ENCODE measurements at regions not wholly inside any gene's neighbourhood (a gene's known extent, or its start where the extent isn't known, plus 50 kb on each side); places are given as distances from the start of the nearest gene placed in this dataset.
"Not testable (repeated sequence)": the region's sequence is repeated elsewhere in the genome, so short reads cannot be mapped to it uniquely, and the experiment has no call there.

DNA sequence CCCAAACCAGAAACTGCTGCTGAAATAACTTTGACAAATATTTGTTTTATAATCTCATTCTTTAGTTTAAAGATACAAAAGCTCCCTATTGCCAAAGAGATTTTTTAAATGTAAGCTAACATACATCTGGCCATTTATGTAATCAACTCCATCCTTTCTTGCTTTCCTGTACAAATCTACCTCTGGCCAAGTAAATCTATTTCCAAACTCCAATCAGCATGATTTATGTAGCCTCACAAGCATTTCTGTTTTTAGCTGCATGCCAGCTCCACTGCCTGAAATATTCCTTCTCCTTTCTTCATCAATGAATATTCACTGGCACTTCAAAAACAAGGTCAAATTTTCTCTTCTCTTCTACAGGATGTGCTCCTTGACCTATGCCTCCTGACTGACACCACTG lies 80.0 kb downstream of the SHOX2 start:
- DNase-seq (ENCODE audit: insufficient read length, low spot score) (no peak), FAIRE-seq (no peak)

DNA sequence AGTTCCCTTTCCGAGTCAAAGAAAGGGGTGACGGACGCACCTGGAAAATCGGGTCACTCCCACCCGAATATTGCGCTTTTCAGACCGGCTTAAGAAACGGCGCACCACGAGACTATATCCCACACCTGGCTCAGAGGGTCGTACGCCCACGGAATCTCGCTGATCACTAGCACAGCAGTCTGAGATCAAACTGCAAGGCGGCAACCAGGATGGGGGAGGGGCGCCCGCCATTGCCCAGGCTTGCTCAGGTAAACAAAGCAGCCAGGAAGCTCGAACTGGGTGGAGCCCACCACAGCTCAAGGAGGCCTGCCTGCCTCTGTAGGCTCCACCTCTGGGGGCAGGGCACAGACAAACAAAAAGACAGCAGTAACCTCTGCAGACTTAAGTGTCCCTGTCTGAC lies 86.3 kb downstream of the SHOX2 start:
- FAIRE-seq, result not testable (repeated sequence)

DNA sequence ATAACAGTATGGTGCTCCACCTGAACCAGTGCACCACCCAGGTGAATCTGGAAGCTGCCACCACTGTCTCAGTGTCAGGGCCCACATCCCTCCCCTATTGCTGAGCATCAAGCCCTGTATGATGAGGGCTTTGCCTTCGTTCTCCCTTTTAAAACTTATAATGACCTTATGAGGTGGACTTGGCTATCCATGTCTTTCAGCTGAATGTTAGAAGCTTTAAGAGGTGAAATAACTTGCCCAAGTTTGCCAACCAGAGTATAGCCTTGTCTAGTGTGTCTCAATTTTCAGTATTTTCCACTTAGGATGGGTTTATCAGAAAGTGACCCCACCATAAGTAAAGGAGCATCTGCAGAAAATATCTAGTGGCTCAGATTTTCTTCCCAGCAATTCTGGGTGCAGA lies 87.8 kb downstream of the SHOX2 start:
- DNase-seq (ENCODE audit: insufficient read length, low spot score) (no peak), FAIRE-seq (no peak)

More for the DNA sequence above, 86.3 kb downstream of the SHOX2 start:
- not testable (repeated sequence) for DNase-seq (ENCODE audit: insufficient read length, low spot score)

DNA sequence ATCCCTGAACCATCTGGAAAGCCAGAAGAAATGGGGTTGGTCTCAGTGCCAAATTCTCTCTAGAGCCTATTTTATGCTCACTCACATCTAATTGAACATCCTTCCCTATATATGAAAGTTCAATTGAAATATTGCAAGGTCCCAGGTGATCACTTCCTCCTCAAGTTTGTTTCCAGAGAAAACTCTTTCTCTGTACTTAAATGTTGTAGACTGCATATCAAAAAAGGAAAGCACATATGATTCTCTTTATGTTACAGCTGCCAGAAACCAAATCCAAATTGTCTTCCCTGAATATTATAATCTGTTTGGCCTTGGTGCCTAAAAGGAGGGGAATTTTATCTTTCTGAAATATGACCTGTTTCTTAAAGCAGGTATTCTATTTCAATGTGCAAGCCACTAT lies 93.3 kb downstream of the SHOX2 start:
- no peak for DNase-seq (ENCODE audit: insufficient read length, low spot score)
- FAIRE-seq, result no peak

DNA sequence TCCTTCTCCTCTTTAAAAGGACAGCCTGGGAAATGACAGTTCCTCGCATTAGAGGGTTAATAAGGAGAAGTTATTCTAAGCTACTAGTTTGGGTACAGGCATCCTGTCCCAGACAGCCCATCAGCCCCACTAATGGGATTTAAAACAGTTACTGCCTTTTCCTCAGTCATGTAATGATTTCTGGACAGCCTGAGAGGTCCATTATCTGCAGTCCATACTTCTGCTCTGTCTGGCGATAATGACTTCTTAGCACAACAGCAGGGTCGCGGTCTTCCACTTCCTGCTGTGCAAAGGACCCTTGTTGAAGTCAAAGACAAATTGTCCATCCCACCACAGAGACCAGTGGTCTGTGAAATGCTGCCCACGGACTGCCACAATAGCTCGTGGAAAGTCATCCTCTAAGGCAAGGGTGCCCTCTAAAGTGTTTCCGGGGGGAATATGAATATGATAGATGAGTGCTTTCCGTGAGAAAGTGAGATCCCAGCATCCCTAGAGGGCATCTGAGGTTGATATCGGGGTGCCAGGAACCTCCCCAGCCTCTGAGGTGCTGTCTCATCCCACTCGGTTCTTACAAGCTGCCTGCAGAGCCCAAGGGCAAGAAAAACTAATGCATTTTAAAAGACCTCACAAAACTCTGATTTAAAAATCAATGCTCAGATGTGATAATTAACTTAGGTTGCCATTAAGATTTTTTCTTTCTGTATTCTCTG lies 100.7 kb downstream of the SHOX2 start:
- DNase-seq (ENCODE audit: insufficient read length, low spot score), result no peak
- FAIRE-seq, result no peak

DNA sequence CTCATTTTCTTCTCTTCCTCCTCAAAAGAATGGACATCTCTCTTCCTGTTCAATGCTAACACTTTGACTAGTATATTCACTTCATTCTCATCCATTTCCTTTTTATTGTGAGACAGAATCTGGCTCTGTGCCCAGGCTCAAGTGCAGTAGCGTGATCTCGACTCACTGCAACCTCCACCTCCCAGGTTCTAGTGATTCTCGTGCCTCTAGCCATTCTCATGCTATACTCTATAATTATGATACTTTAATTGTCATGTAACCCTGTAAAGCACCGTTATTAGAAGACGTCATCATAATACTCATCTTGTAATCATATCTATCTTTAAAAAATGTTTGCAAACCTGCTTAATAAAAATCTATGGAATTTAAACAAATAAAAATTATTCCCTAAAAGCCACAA lies 107.0 kb downstream of the SHOX2 start:
- FAIRE-seq (no peak), DNase-seq (ENCODE audit: insufficient read length, low spot score) (no peak)

DNA sequence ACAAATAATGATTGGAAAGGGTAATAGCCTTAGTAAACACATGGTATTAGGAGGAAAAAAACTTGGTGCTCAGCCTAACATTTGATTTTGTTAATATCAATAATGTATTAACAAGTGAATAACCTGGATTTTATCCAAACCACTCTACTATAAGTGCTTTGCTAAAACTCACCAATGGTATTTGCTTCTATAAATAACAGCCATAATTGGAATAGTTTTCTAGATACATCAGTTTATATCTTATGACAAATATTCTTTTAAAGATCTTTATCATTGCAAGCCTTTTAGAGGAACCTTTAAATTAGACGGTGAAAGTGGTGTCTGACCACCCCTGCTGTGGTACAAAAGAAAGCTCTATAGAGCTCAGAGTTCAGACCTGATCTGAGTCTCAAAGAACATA lies 123.9 kb downstream of the SHOX2 start:
- DNase-seq (ENCODE audit: insufficient read length, low spot score) (no peak), FAIRE-seq (no peak)

DNA sequence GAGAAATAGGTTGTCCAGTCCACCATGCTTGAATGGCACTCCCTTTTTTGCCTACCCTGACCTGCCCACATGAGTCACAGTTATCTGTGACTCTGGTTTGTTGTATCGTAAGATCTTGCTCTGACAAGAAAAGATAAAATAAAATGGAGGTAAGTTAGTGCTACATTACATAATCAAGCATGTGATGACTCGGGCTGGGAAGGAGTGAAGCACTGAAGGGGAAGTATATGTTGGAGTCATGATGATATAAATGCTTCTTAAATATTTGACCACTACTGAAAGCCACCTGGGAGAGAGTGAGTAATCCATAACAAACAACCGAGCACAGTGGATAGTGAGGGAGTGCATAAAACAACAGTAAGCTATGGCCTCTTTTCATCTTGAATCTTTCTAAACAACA lies 124.4 kb downstream of the SHOX2 start:
- DNase-seq (ENCODE audit: insufficient read length, low spot score) (no peak), FAIRE-seq (no peak)

DNA sequence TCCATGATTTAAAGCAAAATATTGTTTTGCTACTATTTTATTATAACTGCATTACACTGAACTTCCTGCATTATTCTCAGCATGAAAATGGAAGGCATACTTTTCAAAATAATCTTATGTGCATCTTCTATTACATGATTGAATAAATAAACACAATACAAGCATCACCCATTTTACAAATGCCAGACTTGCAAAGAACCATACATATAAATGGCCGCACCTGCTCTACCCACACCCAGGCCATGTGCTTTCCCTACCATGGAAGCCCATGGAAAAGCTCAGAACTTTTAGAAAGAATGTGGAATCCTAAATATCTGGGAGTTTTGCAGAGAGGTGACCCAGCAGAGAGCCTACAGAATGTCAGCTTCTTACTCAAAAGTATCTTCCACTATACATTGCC lies 127.2 kb downstream of the SHOX2 start:
- no peak for FAIRE-seq

DNA sequence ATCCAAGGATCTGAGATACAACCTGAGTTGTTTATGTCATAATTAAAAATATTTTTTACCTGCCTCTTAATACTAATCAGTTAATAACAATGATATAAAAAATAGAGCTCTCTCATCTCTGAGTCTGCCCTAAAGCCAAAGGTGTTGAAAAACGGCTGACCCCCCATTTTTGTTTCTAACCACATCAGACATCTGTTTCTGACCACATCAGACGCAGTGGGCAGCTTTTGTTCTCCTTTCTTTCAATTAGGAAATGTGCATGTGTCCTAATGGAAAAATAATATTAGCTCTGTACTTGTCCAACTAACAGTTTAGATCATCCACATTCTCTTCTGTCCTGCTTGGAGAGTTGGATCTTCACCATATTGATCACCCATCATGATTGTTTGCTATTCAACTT lies 144.6 kb downstream of the SHOX2 start:
- no peak for DNase-seq (ENCODE audit: insufficient read length, low spot score)
- no peak for FAIRE-seq

More for the DNA sequence above, 127.2 kb downstream of the SHOX2 start:
- no peak for DNase-seq (ENCODE audit: insufficient read length, low spot score)

DNA sequence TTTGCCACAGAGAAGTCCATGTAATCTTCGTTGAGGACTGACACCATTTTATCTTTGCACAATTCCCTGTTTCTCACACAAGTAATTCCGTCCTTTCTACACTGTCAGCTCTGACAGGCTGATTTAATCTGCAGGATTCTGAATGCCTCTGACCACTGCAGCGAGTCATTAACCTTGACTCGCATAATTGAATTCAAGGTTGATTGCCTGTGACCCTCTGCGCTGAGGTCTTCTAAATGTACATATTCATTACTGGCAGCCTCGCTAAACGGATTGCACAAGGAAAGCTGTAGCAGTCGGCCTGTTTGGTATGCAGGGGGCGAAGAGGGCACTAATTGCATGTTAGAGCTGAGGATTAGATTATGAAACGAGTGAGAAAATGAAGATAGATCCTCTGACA lies 147.8 kb downstream of the SHOX2 start:
- no peak for FAIRE-seq
- no peak for DNase-seq (ENCODE audit: insufficient read length, low spot score)

DNA sequence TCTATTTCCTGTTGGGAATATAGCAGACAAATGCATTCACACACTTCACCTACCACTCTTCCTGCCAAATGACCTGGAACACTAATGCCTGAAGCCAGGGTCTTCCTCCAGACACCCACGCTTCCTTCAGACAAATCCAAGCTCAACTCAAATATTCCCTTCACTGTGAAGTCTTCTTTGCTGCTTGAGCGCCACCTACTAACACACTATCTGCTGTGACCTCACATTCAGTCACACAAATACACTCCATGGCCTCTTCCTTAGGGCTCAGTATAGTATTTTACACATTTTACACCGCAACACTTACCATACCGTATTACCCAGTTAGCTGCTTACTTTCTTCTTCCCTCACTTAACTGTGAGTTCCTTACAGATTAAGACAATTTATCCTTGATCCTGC lies 149.4 kb downstream of the SHOX2 start:
- DNase-seq (ENCODE audit: insufficient read length, low spot score) (no peak), FAIRE-seq (no peak)

DNA sequence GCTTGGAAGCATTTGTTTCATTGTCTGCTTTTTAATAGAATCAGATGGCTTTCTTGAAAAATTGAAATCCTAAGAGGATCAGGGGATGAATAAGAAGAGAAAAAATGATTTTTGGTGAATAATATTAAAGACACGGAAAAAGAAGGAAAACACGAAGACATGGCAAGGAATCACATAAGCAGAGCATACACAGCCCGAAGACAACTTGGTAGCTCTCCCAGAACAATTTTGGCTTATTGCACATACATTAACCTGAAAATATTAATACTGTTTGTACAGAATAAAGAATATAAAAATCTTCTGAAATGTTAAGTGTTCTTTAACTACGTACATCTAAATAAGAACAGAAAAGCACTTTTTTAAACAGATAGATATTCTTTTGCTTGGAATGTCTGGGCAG lies 150.0 kb downstream of the SHOX2 start:
- no peak for FAIRE-seq
- no peak for DNase-seq (ENCODE audit: insufficient read length, low spot score)

DNA sequence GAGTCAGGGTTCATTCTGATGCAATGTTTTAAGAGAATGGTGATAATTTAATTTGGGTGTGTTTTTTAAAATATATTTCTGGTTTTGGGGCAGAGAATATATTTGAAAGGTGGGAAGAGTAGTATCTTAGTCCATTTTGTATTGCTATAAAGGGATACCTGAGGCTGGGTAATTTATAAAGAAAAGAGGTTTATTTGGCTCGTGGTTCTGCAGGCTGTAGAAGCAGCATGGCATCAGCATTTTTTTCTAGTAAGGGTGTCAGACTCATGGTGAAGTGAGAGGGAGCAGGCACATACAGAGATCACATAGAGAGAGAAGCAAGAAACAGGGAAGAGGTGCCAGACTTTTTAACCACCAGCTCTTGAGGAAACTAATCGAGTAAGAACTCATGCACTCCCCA lies 152.7 kb downstream of the SHOX2 start:
- no peak for DNase-seq (ENCODE audit: insufficient read length, low spot score)
- FAIRE-seq, result no peak

DNA sequence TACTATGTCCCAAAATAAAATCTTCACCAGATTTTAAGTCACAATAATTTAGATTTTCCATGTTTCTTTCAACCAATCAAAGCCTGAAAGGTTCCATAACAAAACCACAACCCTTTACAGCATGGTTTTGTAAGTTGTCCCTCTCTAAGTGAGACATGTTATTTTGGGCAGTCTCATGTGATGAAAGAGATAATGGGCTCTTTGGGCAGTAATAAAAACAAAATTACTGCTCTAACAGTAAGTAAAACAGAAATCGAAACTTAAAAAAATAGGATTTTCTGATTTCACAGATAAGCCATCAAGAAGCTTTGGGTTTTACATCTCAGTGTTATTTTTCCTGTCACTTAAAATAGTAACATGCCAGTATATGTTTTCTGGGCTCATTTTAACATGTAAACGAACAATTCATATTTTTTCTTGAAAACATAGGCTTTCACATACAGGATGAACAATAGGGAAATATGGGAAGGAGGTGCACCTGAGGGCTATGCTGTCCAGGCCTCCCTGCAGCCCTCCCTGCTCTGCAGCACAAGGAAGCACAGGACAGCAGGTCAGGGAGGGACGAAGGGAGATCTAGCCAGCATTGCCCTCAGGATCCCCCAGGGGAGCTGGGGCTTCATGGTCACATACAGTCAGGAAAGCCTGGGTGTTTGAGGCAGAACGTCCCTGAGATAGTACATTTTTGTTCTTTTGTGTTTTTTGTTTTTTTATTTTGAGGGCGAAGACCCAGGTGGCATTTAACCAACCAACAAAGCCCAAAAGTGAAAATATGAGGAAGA lies 157.4 kb downstream of the SHOX2 start:
- DNase-seq (ENCODE audit: insufficient read length, low spot score), result no peak
- FAIRE-seq, result no peak

DNA sequence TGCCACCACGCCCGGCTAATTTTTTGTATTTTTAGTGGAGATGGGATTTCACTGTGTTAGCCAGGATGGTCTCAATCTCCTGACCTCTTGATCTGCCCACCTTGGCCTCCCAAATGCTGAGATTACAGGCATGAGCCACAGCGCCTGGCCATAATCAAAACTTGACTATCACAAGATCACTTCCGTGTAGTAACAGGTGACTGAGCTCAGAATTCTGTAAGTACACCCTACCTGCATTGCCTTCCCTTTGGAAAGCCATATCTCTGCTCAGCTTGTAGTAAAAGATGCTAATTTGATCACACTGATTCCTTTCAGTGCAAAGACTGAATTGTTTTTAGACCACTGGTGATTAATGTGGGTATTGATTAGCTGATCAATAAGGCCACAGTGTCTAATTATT lies 167.1 kb downstream of the SHOX2 start:
- FAIRE-seq (no peak), DNase-seq (ENCODE audit: insufficient read length, low spot score) (no peak)

DNA sequence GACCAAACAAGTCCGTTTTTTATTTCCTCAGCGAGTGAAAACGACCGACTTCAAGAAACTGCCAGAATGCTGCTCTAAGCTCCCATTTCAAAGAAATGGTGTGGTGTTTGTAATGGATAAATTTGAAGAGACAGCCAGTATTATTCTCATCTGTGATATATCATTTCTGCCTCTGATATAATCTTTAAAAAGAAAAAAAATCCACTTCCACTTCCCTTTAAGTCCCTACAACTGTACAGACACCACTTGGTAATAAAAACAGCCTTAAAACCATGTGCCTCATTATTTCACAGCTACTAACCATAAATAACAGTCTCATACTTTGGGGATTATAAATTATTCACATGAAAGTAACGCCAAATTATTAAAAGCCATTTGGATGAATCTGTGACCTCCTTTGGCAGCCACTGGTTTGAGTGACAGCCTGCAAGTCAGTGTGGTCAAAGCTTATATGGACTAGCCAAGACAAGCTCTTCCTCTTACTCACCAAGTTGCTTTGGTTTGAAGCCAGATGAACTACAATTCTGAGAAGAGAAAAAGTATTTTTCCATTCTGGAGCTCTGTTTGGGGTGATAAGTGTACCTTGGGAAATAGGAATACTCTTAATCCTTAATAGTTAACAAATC lies 168.0 kb downstream of the SHOX2 start:
- no peak for FAIRE-seq
- no peak for DNase-seq (ENCODE audit: insufficient read length, low spot score)

DNA sequence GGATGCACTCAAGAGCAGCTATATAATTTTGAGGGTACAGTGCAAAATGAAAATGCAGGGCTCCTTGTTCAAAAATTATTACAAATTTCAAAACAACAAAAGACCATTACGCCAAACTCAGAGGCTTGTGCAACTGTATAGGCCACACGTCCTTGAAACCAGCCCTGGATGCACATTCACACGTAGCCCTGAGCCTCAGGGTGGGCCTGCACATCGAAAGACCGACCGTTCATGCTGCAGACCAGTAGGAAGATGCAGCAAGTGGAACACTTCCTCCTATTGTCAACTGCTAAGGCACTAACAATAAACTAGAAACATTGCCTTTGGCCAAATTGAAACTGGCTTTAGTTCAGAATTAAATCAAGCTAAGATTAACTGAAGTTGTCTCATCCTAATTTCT lies 174.7 kb downstream of the SHOX2 start:
- DNase-seq (ENCODE audit: insufficient read length, low spot score), result no peak
- no peak for FAIRE-seq

DNA sequence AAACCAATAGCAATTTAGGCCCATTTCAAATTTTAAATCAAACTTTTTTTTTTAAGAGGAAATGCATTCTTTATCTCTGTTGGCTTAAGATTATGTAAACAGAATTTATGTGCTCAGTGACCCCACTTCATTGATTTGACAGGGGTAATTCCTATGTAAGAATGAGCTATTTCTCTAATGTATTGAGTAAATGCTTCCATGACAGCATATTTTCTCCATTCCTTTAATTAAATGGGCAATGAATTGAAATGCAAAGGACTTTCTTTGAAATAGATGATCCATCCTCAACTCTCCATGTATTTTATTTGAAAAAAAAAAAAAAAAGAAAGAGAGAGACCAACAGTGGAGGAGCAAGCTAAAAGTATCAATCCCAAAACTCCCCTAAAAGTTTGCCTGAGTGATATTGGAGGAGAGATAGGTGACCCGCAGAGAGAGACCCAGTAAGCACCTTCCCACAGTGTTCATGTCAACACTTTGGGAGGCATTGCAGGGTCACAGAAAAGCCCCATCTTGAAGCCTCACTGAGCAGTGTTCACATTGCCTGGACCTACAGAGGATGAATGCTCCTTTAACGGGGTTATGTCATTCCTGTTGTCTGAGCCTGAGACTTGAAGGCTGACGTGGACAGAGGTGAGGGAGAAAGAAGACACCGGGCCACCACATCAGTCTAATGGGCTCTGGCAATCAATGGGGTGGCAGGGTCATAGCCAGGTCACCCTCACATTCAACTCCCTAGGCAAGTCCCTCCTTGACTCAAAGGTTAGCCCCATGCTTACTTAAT lies 176.0 kb downstream of the SHOX2 start:
- FAIRE-seq (no peak), DNase-seq (ENCODE audit: insufficient read length, low spot score) (no peak)

DNA sequence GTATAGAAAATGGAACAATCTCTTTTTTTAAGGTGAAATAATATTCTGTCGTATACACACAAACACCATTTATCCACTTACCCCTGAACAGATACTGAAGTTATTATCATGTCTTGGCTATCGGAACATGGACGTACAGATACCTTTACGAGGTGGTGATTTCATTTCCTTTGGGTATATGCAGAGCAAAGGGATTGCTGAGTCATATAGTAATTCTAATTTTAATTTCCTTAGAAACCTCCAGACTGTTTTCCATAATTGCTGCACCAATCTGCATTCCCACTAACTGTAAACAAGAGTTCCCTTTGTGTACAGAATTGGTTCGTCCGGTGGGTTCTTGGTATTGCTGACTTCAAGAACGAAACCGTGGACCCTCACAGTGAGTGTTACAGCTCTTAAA lies 179.4 kb downstream of the SHOX2 start:
- FAIRE-seq, result no peak
- DNase-seq (ENCODE audit: insufficient read length, low spot score), result no peak

DNA sequence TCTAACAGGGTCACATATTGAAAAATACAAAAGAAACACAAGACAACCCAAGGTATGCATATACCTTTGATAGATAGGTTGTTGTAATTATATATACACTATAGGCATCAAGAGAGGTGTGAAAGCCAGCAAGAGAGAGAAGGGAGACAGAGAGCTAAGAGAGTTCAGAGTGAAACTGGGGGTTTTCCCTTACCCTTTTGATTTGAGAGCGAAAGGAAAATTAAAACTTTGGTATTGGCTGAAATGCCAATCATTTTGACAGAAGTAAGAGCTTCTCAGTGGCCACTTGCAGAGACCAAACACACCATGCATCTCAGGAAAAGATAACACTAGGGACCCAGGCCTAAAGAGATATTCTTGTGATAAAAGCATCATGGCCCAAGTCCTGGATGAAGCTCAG lies 183.6 kb downstream of the SHOX2 start:
- DNase-seq (ENCODE audit: insufficient read length, low spot score) (no peak), FAIRE-seq (peak; percentile 48)

Measured in GM19239 (cell line).